ENCODE measurements at regions not wholly inside any gene's neighbourhood (a gene's known extent, or its start where the extent isn't known, plus 50 kb on each side); places are given as distances from the start of the nearest gene placed in this dataset.

GRCh38 chr17:83177611-83178532, 98.5 kb downstream of the METRNL start:
- DNase-seq: no peak

- no peak for DNase-seq
Observed at GRCh38 chr17:83178533-83179304, 99.3 kb downstream of the METRNL start.

- DNase-seq: no peak
Observed at GRCh38 chr17:83179374-83179773, 100.0 kb downstream of the METRNL start.

- no peak for DNase-seq
Observed at GRCh38 chr17:83179811-83180210, 100.4 kb downstream of the METRNL start.

- no peak for DNase-seq
Observed at GRCh38 chr17:83180264-83180995, 101.0 kb downstream of the METRNL start.

- DNase-seq: no peak
Observed at GRCh38 chr17:83180996-83181481, 101.6 kb downstream of the METRNL start.

- no peak for DNase-seq
Observed at GRCh38 chr17:83181991-83182619, 102.7 kb downstream of the METRNL start.

- DNase-seq: peak in 1 of 3 donors; percentile 45
Observed at GRCh38 chr17:83182620-83183101, 103.3 kb downstream of the METRNL start.

GRCh38 chr17:83183145-83183948, 103.9 kb downstream of the METRNL start:
- DNase-seq: no peak

GRCh38 chr17:83183951-83184506, 104.6 kb downstream of the METRNL start:
- no peak for DNase-seq

GRCh38 chr17:83185023-83186002, 105.9 kb downstream of the METRNL start:
- no peak for DNase-seq

GRCh38 chr17:83186226-83186625, 106.8 kb downstream of the METRNL start:
- DNase-seq: peak in 1 of 3 donors; percentile 39

- no peak for DNase-seq
Observed at GRCh38 chr17:83186751-83187421, 107.5 kb downstream of the METRNL start.

- no peak for DNase-seq
Observed at GRCh38 chr17:83187782-83188311, 108.4 kb downstream of the METRNL start.

- peak in 2 of 3 donors; percentile 58 to 78 for DNase-seq
Observed at GRCh38 chr17:83189044-83190003, 109.9 kb downstream of the METRNL start.

GRCh38 chr17:83190004-83190385, 110.6 kb downstream of the METRNL start:
- DNase-seq: no peak

All from muscle of back (tissue), 3 donors.